Glutamatergic neuron (in vitro differentiated cells): ENCODE measurements at regions not wholly inside any gene's neighbourhood (a gene's known extent, or its start where the extent isn't known, plus 50 kb on each side); places are given as distances from the start of the nearest gene placed in this dataset.
A peak's percentile ranks its signal among the peaks of the same experiment; 100 is the strongest.
"Not testable (repeated sequence)": the region's sequence is repeated elsewhere in the genome, so short reads cannot be mapped to it uniquely, and the experiment has no call there.

Experiments
- DNase-seq: peaks from one replicate; pipeline ENCODE4 v3.0.0; 2022
- H3K27ac Mint-ChIP-seq: one replicate; pipeline ENCODE4 v1.8.0; 2020; ENCODE audit warnings: mild to moderate bottlenecking, mixed read lengths, inconsistent platforms; ENCODE audit not compliant: unreplicated experiment
- H3K27me3 Mint-ChIP-seq: one replicate; pipeline ENCODE4 v1.8.0; 2020; ENCODE audit warnings: mild to moderate bottlenecking, moderate library complexity, mixed read lengths, inconsistent platforms; ENCODE audit not compliant: unreplicated experiment
- H3K36me3 Mint-ChIP-seq: one replicate; pipeline ENCODE4 v1.8.0; 2020; ENCODE audit warnings: mild to moderate bottlenecking, mixed read lengths, inconsistent platforms; ENCODE audit not compliant: unreplicated experiment
- H3K4me1 Mint-ChIP-seq: one replicate; pipeline ENCODE4 v1.8.0; 2020; ENCODE audit warnings: mild to moderate bottlenecking, low read depth, mixed read lengths, inconsistent platforms; ENCODE audit not compliant: unreplicated experiment
- H3K4me3 Mint-ChIP-seq: one replicate; pipeline ENCODE4 v1.8.0; 2020; ENCODE audit warnings: mild to moderate bottlenecking, mixed read lengths, inconsistent platforms; ENCODE audit not compliant: unreplicated experiment
- H3K9me3 Mint-ChIP-seq: one replicate; pipeline ENCODE4 v1.8.0; 2020; ENCODE audit warnings: mild to moderate bottlenecking, moderate library complexity, mixed read lengths, inconsistent platforms; ENCODE audit not compliant: unreplicated experiment
- TF ChIP-seq, protein P1 (sequence below): fragments of 200-600 bp; sonication (generic); IDR thresholded peaks from one replicate; pipeline ENCODE4 v1.5.0; 2021; ENCODE audit not compliant: partially characterized antibody, unreplicated experiment

GRCh38 chr1:229019663-229020271 is 251.1 kb upstream of the RAB4A start:
- Mint-ChIP-seq H3K36me3 (no peaks in the 10 kb centered on the region), H3K27me3 (peaks cover 3% of the 10 kb centered on the region), H3K9me3 (peaks cover 5% of the 10 kb centered on the region), H3K27ac (no peak overlapping the region), H3K4me3 (no peak overlapping the region), H3K4me1 (peaks cover 43% of the 10 kb centered on the region)
- TF ChIP-seq, protein P1, sequence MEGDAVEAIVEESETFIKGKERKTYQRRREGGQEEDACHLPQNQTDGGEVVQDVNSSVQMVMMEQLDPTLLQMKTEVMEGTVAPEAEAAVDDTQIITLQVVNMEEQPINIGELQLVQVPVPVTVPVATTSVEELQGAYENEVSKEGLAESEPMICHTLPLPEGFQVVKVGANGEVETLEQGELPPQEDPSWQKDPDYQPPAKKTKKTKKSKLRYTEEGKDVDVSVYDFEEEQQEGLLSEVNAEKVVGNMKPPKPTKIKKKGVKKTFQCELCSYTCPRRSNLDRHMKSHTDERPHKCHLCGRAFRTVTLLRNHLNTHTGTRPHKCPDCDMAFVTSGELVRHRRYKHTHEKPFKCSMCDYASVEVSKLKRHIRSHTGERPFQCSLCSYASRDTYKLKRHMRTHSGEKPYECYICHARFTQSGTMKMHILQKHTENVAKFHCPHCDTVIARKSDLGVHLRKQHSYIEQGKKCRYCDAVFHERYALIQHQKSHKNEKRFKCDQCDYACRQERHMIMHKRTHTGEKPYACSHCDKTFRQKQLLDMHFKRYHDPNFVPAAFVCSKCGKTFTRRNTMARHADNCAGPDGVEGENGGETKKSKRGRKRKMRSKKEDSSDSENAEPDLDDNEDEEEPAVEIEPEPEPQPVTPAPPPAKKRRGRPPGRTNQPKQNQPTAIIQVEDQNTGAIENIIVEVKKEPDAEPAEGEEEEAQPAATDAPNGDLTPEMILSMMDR: no peak
- DNase-seq: no peak

DNA sequence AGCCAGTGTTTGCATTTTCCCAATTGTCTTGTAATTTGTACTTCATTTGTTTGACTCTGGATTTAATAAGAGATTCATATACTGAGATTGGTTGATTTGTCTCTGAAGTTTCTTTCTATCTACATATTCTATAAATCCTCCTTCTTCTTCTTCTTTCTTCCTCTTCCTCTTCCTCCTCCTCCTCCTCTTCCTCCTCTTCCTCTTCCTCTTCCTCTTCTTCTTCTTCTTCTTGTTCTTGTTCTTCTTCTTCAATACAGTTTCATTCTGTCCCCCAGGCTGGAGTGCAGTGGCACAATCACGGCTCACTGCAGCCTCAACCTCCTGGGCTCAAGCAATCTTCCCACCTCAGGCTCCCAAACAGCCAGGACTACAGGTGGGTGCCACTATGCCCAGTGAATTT is 249.9 kb upstream of the RAB4A start:
- H3K27me3 Mint-ChIP-seq, H3K4me3 Mint-ChIP-seq, H3K36me3 Mint-ChIP-seq, H3K9me3 Mint-ChIP-seq, DNase-seq, H3K27ac Mint-ChIP-seq: not testable (repeated sequence)
- peaks cover 50% of the 10 kb centered on the region for H3K4me1 Mint-ChIP-seq

DNA sequence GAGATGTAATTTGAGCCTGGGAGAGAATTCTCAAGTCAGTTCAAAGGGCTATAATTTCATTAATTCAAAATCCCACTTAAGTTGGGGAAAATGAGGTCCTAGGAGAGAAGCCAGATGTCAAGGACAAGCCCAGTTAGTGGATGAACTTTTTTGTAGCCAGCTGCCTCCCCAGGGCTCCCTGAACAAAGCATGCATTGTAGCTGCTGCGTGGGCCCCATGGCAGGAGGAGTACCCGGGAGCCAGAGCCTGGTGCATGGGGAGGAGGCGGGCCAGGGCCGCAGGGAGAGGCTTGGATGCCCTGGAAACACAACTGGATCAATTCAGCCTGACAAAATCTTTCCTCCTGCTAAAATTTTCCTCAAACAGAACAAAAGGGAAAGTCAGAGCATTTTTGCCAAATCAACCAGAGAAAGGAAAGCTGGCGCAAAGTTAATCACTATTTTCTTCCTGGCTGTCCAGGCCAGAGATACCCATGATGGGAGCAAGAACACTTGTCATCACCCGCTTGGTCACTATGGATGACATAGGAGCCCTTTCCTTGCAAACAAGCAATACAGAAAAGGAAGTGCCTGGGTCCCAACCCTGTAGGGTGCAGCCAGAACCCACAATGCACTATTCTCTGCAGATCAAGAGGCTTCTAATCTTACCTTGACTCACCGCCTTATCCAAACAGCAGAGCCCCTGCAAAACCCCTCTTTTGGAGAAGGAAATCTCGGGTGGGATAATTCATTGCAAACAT is 248.1 kb upstream of the RAB4A start:
- Mint-ChIP-seq H3K4me3 (peak overlapping the region; percentile 70), H3K36me3 (no peaks in the 10 kb centered on the region), H3K4me1 (peaks cover 56% of the 10 kb centered on the region), H3K27ac (peak overlapping the region; percentile 59), H3K9me3 (peaks cover 9% of the 10 kb centered on the region), H3K27me3 (peaks cover 6% of the 10 kb centered on the region)
- TF ChIP-seq, protein P1: no peak
- DNase-seq: no peak

DNA sequence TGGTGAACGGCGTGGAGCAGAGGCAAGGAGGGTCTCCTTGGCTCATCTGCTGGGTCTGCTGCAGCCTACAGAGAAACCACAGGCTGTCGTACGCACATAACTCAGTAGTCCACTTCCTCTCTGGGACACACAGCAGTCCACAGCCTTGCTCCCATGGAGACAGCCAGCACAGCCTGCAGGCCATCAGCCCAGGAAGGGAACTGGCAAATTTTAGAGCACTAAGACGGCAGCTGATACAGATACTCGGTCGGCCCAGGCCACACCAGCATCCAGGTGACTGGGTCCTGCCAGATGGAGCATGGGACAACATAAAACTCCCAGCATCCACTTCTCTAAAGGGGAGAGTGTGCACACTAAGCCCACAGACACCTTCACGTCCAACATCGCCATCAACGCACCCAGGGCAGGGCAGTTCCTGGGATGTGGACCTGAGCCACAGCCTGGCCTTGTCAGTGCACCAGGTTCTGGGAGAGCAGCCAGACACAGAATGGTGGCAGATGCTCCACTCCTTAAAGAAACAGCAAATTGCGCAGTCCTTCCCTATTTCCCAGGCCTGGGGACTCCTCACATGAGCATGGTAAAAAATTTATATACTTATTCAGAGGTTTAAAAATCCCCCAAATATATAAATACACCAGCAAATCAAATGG is 247.1 kb upstream of the RAB4A start:
- H3K4me1 Mint-ChIP-seq: peaks cover 53% of the 10 kb centered on the region
- H3K27me3 Mint-ChIP-seq: peaks cover 12% of the 10 kb centered on the region
- H3K36me3 Mint-ChIP-seq: no peaks in the 10 kb centered on the region
- H3K9me3 Mint-ChIP-seq: peaks cover 14% of the 10 kb centered on the region
- H3K4me3 Mint-ChIP-seq: no peak overlapping the region
- TF ChIP-seq, protein P1: no peak
- DNase-seq: no peak
- H3K27ac Mint-ChIP-seq: no peak overlapping the region

GRCh38 chr1:229024528-229025130 is 246.3 kb upstream of the RAB4A start:
- DNase-seq: no peak
- Mint-ChIP-seq H3K27me3 (peaks cover 16% of the 10 kb centered on the region), H3K9me3 (peaks cover 21% of the 10 kb centered on the region), H3K4me1 (peaks cover 61% of the 10 kb centered on the region), H3K27ac (peak overlapping the region; percentile 17), H3K36me3 (no peaks in the 10 kb centered on the region), H3K4me3 (no peak overlapping the region)
- TF ChIP-seq, protein P1: no peak
